ENCODE measurements at regions not wholly inside any gene's neighbourhood (a gene's known extent, or its start where the extent isn't known, plus 50 kb on each side); places are given as distances from the start of the nearest gene placed in this dataset.

DNA sequence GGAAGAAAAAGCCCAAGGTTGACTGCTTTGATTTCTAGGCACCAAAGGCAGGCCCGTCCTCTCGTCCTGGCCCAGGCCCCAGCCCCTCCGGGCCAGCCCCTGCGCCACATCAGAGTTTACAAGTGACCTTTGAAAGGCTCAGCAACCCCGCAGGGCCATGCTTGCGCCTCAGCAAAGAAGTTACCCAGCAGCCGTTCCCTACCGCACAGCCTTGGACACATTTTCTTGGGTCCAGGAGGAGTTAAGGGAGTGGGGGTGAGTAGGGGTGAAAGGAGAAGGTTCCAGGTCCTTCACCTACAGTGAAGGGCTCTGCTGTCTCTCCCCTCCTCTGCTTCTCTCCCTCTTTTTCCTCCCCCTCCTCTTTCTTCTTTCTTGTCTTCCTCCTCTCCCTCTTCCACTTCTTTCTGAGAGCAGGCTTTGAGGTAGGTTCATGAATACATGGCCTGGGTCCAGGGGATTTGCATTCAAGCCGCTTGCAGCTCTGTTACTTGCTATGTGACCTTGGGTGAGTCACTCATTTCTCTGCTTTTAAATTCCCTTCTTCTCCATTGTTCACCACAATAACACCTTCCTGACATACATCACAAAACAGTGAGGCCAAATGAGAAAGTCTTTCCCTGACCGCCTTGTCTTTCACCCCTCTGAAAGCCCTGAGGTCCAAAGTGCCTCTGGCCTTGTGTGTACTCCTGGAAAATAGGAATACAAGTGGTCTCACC lies 223.3 kb upstream of the TPRG1 start:
- Histone ChIP-seq H3K79me2 (ENCODE audit: low read depth) (no peaks in the 10 kb centered on the region), H3K36me3 (no peaks in the 10 kb centered on the region), H3K27me3 (peaks cover 28% of the 10 kb centered on the region), H3K4me3 (peak overlapping the region; percentile 59), H3K9me3 (ENCODE audit: low read depth) (no peaks in the 10 kb centered on the region), H3K4me2 (peak overlapping the region; percentile 88), H3K4me1 (peaks cover 12% of the 10 kb centered on the region), H3K27ac (no peak overlapping the region), H4K20me1 (ENCODE audit: low read depth) (no peaks in the 10 kb centered on the region), H2AFZ (replicated peaks) (peak overlapping the region; percentile 94), H3K9ac (no peak overlapping the region), H3F3A (ENCODE audit: low read depth) (peaks cover 26% of the 10 kb centered on the region)
- peaks cover 21% of the 10 kb centered on the region for H3K4me1 Mint-ChIP-seq
- H3K27me3 Mint-ChIP-seq (ENCODE audit: insufficient read depth, low read depth), result peaks cover 12% of the 10 kb centered on the region
- H3K36me3 Mint-ChIP-seq, result no peaks in the 10 kb centered on the region
- H3K9me3 Mint-ChIP-seq, result no peaks in the 10 kb centered on the region
- peak overlapping the region; percentile 91 for H3K27ac Mint-ChIP-seq
- DNase-seq (ENCODE audit: low spot score), result peak; percentile 55
- peak overlapping the region; percentile 81 for H3K4me3 Mint-ChIP-seq
- TF ChIP-seq, protein P1, sequence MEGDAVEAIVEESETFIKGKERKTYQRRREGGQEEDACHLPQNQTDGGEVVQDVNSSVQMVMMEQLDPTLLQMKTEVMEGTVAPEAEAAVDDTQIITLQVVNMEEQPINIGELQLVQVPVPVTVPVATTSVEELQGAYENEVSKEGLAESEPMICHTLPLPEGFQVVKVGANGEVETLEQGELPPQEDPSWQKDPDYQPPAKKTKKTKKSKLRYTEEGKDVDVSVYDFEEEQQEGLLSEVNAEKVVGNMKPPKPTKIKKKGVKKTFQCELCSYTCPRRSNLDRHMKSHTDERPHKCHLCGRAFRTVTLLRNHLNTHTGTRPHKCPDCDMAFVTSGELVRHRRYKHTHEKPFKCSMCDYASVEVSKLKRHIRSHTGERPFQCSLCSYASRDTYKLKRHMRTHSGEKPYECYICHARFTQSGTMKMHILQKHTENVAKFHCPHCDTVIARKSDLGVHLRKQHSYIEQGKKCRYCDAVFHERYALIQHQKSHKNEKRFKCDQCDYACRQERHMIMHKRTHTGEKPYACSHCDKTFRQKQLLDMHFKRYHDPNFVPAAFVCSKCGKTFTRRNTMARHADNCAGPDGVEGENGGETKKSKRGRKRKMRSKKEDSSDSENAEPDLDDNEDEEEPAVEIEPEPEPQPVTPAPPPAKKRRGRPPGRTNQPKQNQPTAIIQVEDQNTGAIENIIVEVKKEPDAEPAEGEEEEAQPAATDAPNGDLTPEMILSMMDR (IDR thresholded peaks at IDR 0.05), result no peak
- no peak for TF ChIP-seq EZH2phosphoT487 (IDR thresholded peaks at IDR 0.05)
- TF ChIP-seq EZH2 (IDR thresholded peaks at IDR 0.05), result no peak

DNA sequence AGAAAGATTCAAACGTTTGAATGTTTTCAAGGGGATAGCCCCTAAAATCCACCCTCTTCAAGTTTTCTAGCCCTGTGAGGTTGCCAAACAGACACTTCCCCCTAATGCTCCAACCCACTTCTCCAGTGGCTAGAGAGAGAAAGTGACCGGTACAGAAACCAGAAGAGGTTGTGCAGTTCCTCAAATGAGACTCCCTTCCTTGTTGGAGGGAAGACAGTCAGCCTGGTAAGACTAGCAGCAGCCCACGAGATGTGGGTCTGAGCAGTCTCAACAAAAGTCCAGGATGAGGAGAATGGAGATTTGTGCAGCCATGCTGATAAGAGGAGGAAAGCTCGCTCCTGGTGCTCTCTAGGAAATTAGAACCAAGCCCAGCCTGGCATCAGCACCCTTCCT lies 222.8 kb upstream of the TPRG1 start:
- Histone ChIP-seq H2AFZ (replicated peaks) (no peak overlapping the region), H3K79me2 (ENCODE audit: low read depth) (no peaks in the 10 kb centered on the region), H3K27me3 (peaks cover 28% of the 10 kb centered on the region), H3K9me3 (ENCODE audit: low read depth) (no peaks in the 10 kb centered on the region), H3K9ac (no peak overlapping the region), H3K4me3 (no peak overlapping the region), H3F3A (ENCODE audit: low read depth) (peaks cover 26% of the 10 kb centered on the region), H3K27ac (no peak overlapping the region), H3K36me3 (no peaks in the 10 kb centered on the region), H4K20me1 (ENCODE audit: low read depth) (no peaks in the 10 kb centered on the region), H3K4me2 (no peak overlapping the region), H3K4me1 (peaks cover 12% of the 10 kb centered on the region)
- H3K27ac Mint-ChIP-seq, result peak overlapping the region; percentile 91
- no peaks in the 10 kb centered on the region for H3K9me3 Mint-ChIP-seq
- peak overlapping the region; percentile 81 for H3K4me3 Mint-ChIP-seq
- DNase-seq (ENCODE audit: low spot score), result no peak
- H3K4me1 Mint-ChIP-seq, result peaks cover 21% of the 10 kb centered on the region
- peaks cover 12% of the 10 kb centered on the region for H3K27me3 Mint-ChIP-seq (ENCODE audit: insufficient read depth, low read depth)
- no peaks in the 10 kb centered on the region for H3K36me3 Mint-ChIP-seq
- TF ChIP-seq, protein P1 (IDR thresholded peaks at IDR 0.05), result no peak

DNA sequence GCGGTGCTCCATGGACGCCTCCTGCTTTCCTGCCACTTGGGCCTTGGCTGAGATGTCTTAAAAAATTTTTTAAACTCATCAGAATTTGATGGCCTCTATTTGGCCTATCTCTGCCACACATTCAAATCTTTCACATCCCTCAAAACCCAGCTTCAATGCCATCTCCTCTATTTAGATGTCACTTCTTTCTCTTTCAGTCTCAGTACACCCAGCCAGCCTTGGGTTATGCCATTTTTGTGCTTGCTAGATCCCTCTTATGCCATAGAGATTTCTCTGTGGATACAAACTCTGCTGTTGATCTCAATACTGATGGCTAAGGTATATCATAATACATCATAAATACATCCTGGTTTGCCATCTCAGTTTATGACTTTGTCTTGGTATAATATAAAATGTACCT lies 222.3 kb upstream of the TPRG1 start:
- no peak overlapping the region for H3K9ac ChIP-seq
- DNase-seq (ENCODE audit: low spot score), result no peak
- no peaks in the 10 kb centered on the region for H3K36me3 ChIP-seq
- peaks cover 12% of the 10 kb centered on the region for H3K4me1 ChIP-seq
- TF ChIP-seq EZH2 (IDR thresholded peaks at IDR 0.05) (no peak), EZH2phosphoT487 (IDR thresholded peaks at IDR 0.05) (no peak)
- TF ChIP-seq, protein P1 (IDR thresholded peaks at IDR 0.05), result no peak
- no peak overlapping the region for H2AFZ ChIP-seq (replicated peaks)
- no peak overlapping the region for H3K4me3 Mint-ChIP-seq
- H3K79me2 ChIP-seq (ENCODE audit: low read depth), result no peaks in the 10 kb centered on the region
- no peaks in the 10 kb centered on the region for H4K20me1 ChIP-seq (ENCODE audit: low read depth)
- no peak overlapping the region for H3K27ac Mint-ChIP-seq
- no peak overlapping the region for H3K4me3 ChIP-seq
- peaks cover 12% of the 10 kb centered on the region for H3K27me3 Mint-ChIP-seq (ENCODE audit: insufficient read depth, low read depth)
- no peak overlapping the region for H3K27ac ChIP-seq
- H3F3A ChIP-seq (ENCODE audit: low read depth), result peaks cover 26% of the 10 kb centered on the region
- H3K4me2 ChIP-seq, result no peak overlapping the region
- H3K36me3 Mint-ChIP-seq, result no peaks in the 10 kb centered on the region
- peaks cover 28% of the 10 kb centered on the region for H3K27me3 ChIP-seq
- no peaks in the 10 kb centered on the region for H3K9me3 ChIP-seq (ENCODE audit: low read depth)
- no peaks in the 10 kb centered on the region for H3K9me3 Mint-ChIP-seq
- H3K4me1 Mint-ChIP-seq, result peaks cover 21% of the 10 kb centered on the region

Data from neural progenitor cell (in vitro differentiated cells).